AG09319 (cell line): ENCODE measurements at regions not wholly inside any gene's neighbourhood (a gene's known extent, or its start where the extent isn't known, plus 50 kb on each side); places are given as distances from the start of the nearest gene placed in this dataset.

Experiments used
- DNase-seq: peaks from one replicate; pipeline ENCODE4 v3.0.0-alpha.2; 2010; ENCODE audit warnings: low read depth; ENCODE audit errors: extremely low read depth
- TF ChIP-seq, protein P1 (sequence below): IDR thresholded peaks from 2 replicates; pipeline ENCODE4 v1.5.1; 2011; ENCODE audit warnings: low read depth, mild to moderate bottlenecking, inconsistent platforms, low read length, moderate library complexity

DNA sequence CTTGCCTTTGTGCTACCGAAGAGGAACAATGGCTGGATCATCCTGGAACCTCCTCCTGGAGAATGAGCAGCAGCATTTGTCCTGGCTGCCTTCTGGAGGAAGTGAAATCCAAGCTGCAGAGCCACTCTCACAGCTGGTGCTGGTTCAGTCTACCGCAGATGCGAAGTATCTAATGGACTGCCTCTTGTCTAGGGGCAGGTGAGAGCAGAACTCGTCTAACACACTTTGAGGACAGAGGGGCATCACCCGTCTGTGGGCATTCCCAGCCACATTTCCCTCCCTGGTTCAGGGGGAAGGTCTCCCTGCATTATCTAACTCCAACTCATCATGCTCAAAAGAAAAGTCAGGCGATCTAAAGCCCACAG, 338.2 kb upstream of the GATB start:
- TF ChIP-seq, protein P1, sequence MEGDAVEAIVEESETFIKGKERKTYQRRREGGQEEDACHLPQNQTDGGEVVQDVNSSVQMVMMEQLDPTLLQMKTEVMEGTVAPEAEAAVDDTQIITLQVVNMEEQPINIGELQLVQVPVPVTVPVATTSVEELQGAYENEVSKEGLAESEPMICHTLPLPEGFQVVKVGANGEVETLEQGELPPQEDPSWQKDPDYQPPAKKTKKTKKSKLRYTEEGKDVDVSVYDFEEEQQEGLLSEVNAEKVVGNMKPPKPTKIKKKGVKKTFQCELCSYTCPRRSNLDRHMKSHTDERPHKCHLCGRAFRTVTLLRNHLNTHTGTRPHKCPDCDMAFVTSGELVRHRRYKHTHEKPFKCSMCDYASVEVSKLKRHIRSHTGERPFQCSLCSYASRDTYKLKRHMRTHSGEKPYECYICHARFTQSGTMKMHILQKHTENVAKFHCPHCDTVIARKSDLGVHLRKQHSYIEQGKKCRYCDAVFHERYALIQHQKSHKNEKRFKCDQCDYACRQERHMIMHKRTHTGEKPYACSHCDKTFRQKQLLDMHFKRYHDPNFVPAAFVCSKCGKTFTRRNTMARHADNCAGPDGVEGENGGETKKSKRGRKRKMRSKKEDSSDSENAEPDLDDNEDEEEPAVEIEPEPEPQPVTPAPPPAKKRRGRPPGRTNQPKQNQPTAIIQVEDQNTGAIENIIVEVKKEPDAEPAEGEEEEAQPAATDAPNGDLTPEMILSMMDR = no peak
- no peak for DNase-seq

DNA sequence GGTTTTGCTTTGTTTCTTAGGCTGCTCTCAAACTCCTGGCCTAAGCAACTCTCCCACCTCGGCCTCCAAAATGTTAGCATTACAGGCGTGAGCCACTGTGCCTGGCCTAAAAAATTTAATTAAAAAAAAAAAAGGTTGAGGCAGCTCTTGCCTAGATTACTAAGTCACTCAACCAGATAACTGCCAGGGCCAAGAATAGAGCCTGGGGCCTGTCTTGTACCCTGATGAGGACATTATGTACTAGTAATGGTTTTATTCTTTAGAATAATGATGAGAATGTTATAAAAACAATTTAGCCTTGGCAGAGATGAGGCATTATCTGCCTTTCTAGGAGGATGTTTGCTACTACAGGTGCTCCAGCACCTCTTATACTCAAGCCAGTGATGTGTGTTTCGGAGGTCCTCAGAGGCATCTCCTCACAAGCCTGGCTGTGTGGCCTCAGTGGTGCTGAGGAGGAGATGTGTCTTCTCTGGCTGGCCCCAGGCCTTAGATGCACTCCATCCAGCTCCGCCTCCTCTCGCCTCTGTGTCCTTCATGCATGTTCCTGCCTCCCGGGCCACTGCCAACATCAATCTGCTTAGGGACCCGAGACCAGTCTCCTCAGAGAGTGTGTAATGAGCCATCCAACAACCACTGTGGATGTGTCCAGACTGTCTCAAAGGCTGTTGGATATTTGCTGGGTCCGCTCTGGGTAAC, 337.7 kb upstream of the GATB start:
- TF ChIP-seq, protein P1 = no peak
- no peak for DNase-seq

DNA sequence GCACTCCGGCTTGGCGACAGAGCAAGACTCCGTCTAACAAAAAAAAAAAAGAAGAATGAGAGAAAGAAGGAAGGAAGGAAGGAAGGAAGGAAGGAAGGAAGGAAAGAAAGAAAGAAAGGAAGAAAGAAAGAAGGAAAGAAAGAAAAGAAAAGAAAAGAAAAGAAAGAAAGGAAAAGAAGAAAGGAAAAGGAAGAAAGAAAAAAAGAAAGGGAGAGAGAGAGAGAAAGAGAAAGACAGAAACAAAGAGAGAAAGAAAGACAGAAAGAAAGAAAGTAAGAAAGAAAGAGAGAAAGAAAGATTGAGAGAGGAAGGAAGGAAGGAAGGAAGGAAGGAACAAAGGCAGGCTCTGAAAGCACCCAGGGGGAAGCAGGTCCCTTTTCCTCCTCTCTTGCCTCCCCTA, 336.6 kb upstream of the GATB start:
- DNase-seq = no peak
- TF ChIP-seq, protein P1 = no peak

DNA sequence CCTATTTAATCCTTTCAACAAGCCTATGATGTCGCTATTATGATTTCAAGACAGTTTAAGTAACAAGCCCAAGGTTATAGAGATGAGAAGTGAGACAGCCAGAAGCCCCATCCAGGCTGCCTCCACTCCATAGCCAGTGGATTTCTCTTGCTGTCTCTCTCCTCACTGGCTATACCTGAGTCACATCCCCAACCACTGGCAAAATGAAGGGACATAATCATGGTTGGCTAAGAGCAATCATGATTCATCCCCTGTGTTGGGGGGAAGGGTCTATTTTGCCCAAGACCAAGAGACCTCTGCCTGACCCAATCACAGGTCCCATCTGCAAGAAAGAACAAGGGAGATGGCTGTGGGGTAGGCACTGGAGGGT, 334.9 kb upstream of the GATB start:
- TF ChIP-seq, protein P1 = no peak
- DNase-seq = no peak

DNA sequence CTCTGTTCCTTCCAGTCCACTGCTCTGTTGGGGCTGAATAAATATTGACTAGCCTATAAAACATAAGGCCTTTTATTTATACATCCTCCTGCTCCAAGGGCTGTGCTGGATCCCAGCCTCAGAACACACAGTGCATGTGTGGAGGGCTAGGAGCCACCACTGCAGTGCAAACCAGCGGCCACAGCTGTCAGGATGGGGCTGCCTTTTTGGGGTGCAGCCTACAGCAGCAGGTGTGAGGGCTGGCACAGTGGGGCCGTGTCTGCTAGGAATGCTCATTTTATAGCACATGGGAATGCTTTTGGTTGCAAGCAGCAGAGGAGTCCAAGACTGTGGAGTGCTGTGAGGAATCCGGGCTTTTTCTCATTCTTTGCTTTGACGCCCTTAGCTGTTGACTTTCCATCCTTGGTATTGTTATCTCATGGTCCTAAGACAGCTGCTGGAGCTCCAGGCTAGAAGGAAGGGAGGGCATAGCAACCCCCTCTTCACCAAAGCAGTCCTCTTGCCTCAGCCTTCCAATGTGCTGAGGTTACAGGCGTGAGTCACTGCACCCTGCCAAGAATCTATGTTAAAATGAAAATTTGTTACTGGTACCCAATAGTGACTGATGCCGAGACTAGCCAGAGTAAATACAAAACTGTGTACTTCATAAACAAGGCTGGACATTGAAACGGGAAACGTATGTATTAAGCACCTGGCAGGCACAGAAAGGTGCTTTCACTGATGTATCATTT, 334.3 kb upstream of the GATB start:
- DNase-seq = no peak
- TF ChIP-seq, protein P1 = no peak

DNA sequence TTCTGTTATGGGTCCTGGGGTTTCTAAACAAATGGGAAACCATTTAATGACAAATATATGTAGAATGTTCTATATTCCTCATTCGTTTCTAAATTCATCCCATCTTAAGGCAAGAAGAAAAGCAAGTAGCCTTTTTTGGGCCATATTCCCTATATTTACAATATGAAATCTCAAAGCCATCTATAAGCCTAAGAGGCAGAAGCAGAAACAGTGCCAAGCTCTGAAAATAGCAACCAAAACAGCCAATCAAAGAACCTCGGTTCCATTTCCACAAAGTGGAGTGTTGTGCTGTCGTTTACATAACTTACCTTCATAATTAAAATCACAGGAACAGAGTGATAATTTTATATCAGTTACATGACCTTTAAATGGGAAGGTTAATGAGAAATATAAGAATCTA, 330.6 kb upstream of the GATB start:
- TF ChIP-seq, protein P1 = no peak
- no peak for DNase-seq

DNA sequence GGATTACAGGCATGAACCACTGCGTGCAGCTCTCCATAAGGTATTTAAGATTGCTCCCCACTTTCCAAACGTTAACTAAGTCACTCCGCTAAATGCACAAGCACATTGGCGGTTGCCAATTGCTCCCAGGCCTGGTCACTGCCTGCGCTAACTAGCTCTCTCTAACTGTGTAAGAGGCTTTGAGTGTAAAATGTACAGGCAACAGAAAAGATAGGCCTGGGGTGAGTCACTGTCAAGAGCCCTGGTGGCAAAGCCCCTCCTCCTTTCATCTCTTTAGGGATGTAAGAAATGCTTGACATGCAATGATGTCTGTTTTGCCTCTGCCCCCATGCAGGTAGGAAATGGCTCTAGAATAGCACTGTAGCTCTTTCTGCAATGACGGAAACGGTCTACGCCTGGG, 329.7 kb upstream of the GATB start:
- TF ChIP-seq, protein P1 = no peak
- no peak for DNase-seq
